Panc1 (cell line): ENCODE measurements at regions not wholly inside any gene's neighbourhood (a gene's known extent, or its start where the extent isn't known, plus 50 kb on each side); places are given as distances from the start of the nearest gene placed in this dataset.

ENCODE experiments used
- ATAC-seq: fragments of 200-7000 bp; cut with Tn5 transposase; 2 replicates; pipeline ENCODE4 v1.9.1; 2020; ENCODE audit warnings: mild to moderate bottlenecking, moderate library complexity
- BruUV-seq: library from RNA; stranded (reverse); fragments of 400-500 nt; replicated peaks from 2 replicates; lab custom pipeline; 2021; lab: Mats Ljungman, UMichigan
- CTCF ChIA-PET: fragments of 300-600 bp; sonication (Branson Sonifier 250); formaldehyde crosslinking; loops from one replicate; lab custom pipeline; 2022; ENCODE audit warnings: antibody characterized with exemption; lab: Charles Lee
- POLR2A ChIA-PET: fragments of 300-600 bp; sonication (Branson Sonifier 250); formaldehyde crosslinking; loops from one replicate; lab custom pipeline; 2022; ENCODE audit warnings: antibody characterized with exemption; lab: Charles Lee
- DNase-seq: peaks from one replicate; pipeline ENCODE4 v3.0.0-alpha.2; 2010; ENCODE audit warnings: low read depth, low spot score
- H3K27ac ChIP-seq: 2 replicates; pipeline ENCODE4 v1.5.1; 2011; ENCODE audit warnings: mild to moderate bottlenecking, low read length, inconsistent platforms
- H3K27me3 ChIP-seq: fragments of 200-500 bp; sonication (Bioruptor generic); 2 replicates; pipeline ENCODE4 v1.6.0; 2014; ENCODE audit warnings: low read length, inconsistent platforms; ENCODE audit not compliant: control insufficient read depth, insufficient read depth
- H3K36me3 ChIP-seq: fragments of 200-500 bp; sonication (Bioruptor generic); 2 replicates; pipeline ENCODE4 v1.5.1; 2014; ENCODE audit warnings: inconsistent platforms, mild to moderate bottlenecking, low read length, moderate library complexity; ENCODE audit not compliant: control insufficient read depth, insufficient read depth
- H3K4me1 ChIP-seq: 2 replicates; pipeline ENCODE4 v1.5.1; 2011; ENCODE audit warnings: inconsistent platforms, mild to moderate bottlenecking, low read length, moderate library complexity; ENCODE audit not compliant: control insufficient read depth, insufficient read depth
- H3K4me3 ChIP-seq, 2 experiments: 2 replicates each; pipeline ENCODE4 v1.5.1; 2011 to 2012; ENCODE audit warnings: low read depth in 2 of 2, low read length in 2 of 2, mild to moderate bottlenecking in 2 of 2, inconsistent platforms in 1 of 2, moderate library complexity in 1 of 2
- H3K9me3 ChIP-seq: fragments of 200-500 bp; sonication (Bioruptor generic); 2 replicates; pipeline ENCODE4 v1.5.1; 2014; ENCODE audit warnings: low read depth, mild to moderate bottlenecking, inconsistent platforms, low read length, moderate library complexity; ENCODE audit not compliant: control insufficient read depth, insufficient read depth
- POLR2AphosphoS5 ChIP-seq: IDR thresholded peaks from 2 replicates; pipeline ENCODE4 v1.6.1; 2012; ENCODE audit warnings: mild to moderate bottlenecking, low read depth, low read length, moderate library complexity
- SIN3A ChIP-seq: IDR thresholded peaks from 2 replicates; pipeline ENCODE4 v1.6.1; 2012; ENCODE audit warnings: low read depth, mild to moderate bottlenecking, low read length, moderate library complexity, borderline replicate concordance; ENCODE audit not compliant: insufficient read depth
- TCF7L2 ChIP-seq: IDR thresholded peaks from 2 replicates; pipeline ENCODE4 v1.6.1; 2011; ENCODE audit warnings: mild to moderate bottlenecking, low read depth, low read length, inconsistent platforms
- in situ Hi-C: cut with HindIII; loops from 2 replicates; pipeline ENCODE4 v1.10.0; 2016; ENCODE audit warnings: low sequenced_read_pairs, low pct_unique_long_range_greater_than_20kb
- intact Hi-C: fragments of 100-400 bp; cut with micrococcal nuclease; formaldehyde crosslinking; loops from one replicate; pipeline ENCODE4 v1.10.0; 2022; ENCODE audit not compliant: unreplicated experiment
- TF ChIP-seq, protein P1 (sequence below), 2 experiments: IDR thresholded peaks; 2 replicates each; pipeline ENCODE4 v1.6.1; 2011 to 2012; ENCODE audit warnings: low read depth in 2 of 2, control low read depth in 1 of 2, low read length in 1 of 2, mild to moderate bottlenecking in 1 of 2, moderate library complexity in 1 of 2; ENCODE audit not compliant: insufficient read depth in 1 of 2
- TF ChIP-seq, protein P2 (sequence below): fragments of 450-650 bp; IDR thresholded peaks from 2 replicates; pipeline ENCODE4 v1.5.1; 2017; ENCODE audit warnings: mild to moderate bottlenecking

DNA sequence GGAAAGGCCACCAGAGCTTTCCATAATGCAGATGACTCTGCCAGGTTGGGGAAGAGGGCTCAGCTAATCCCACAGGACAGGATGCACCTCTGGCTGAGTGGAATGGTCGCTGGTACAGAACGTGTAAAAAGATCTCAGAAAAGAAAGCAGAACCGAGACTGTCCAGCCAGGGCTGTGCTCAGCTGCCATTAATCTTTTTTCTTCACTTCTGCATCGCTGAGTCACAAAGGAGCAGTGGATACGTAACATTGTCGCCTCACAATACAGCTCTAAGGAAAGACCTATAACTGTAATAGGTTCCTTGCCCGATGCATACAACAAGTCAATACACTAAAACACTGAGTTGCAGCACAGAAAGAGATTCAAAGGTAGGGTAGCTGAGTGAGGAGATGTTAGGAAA lies 354.2 kb downstream of the EN1 start:
- in situ Hi-C loops (no loop called here), intact Hi-C loops (no loop called here)
- Histone ChIP-seq H3K27ac (no peak overlapping the region), H3K4me1 (no peaks in the 10 kb centered on the region), H3K4me3 (no peak overlapping the region), H3K36me3 (no peaks in the 10 kb centered on the region), H3K9me3 (no peaks in the 10 kb centered on the region), H3K27me3 (no peaks in the 10 kb centered on the region)
- TF ChIP-seq TCF7L2 (no peak), POLR2AphosphoS5 (no peak), SIN3A (no peak)
- TF ChIP-seq, protein P1, sequence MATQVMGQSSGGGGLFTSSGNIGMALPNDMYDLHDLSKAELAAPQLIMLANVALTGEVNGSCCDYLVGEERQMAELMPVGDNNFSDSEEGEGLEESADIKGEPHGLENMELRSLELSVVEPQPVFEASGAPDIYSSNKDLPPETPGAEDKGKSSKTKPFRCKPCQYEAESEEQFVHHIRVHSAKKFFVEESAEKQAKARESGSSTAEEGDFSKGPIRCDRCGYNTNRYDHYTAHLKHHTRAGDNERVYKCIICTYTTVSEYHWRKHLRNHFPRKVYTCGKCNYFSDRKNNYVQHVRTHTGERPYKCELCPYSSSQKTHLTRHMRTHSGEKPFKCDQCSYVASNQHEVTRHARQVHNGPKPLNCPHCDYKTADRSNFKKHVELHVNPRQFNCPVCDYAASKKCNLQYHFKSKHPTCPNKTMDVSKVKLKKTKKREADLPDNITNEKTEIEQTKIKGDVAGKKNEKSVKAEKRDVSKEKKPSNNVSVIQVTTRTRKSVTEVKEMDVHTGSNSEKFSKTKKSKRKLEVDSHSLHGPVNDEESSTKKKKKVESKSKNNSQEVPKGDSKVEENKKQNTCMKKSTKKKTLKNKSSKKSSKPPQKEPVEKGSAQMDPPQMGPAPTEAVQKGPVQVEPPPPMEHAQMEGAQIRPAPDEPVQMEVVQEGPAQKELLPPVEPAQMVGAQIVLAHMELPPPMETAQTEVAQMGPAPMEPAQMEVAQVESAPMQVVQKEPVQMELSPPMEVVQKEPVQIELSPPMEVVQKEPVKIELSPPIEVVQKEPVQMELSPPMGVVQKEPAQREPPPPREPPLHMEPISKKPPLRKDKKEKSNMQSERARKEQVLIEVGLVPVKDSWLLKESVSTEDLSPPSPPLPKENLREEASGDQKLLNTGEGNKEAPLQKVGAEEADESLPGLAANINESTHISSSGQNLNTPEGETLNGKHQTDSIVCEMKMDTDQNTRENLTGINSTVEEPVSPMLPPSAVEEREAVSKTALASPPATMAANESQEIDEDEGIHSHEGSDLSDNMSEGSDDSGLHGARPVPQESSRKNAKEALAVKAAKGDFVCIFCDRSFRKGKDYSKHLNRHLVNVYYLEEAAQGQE (IDR thresholded peaks at IDR 0.05; ENCODE audit: insufficient read depth in 1 of 2, low read depth in 2 of 2, low read length in 1 of 2), result no peak
- TF ChIP-seq, protein P2, sequence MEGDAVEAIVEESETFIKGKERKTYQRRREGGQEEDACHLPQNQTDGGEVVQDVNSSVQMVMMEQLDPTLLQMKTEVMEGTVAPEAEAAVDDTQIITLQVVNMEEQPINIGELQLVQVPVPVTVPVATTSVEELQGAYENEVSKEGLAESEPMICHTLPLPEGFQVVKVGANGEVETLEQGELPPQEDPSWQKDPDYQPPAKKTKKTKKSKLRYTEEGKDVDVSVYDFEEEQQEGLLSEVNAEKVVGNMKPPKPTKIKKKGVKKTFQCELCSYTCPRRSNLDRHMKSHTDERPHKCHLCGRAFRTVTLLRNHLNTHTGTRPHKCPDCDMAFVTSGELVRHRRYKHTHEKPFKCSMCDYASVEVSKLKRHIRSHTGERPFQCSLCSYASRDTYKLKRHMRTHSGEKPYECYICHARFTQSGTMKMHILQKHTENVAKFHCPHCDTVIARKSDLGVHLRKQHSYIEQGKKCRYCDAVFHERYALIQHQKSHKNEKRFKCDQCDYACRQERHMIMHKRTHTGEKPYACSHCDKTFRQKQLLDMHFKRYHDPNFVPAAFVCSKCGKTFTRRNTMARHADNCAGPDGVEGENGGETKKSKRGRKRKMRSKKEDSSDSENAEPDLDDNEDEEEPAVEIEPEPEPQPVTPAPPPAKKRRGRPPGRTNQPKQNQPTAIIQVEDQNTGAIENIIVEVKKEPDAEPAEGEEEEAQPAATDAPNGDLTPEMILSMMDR, result no peak
- ChIA-PET CTCF (no interaction called here), POLR2A (no interaction called here)
- DNase-seq (no peak), ATAC-seq (no peak)
- no TSS peak for BruUV-seq

DNA sequence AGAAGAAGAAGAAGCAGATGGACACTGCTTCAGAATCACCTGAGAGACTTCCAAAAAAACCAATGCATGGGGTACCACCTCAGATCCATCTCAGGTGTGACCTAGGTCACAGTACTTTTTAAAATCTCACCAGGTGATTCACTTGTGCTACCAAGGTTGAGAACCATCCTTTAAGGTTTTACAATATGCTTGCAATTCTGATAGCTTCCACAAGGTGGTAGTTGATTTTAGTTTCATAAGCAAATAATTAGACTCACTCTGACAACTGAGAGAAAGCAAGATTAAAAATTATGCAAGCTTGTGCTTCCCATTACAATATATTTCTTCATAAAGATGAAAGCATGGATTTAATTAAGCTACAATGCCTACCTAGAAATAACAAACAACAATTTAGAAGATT lies 355.1 kb downstream of the EN1 start:
- no TSS peak for BruUV-seq

More for the DNA sequence above, 355.1 kb downstream of the EN1 start:
- ChIA-PET CTCF (interaction anchor here (0.5 kb wide), 1 partner anchor 367 kb away, joined by 6 read pairs; no protein-coding TSS in a partner anchor), POLR2A (no interaction called here)
- Histone ChIP-seq H3K27me3 (no peaks in the 10 kb centered on the region), H3K4me1 (no peaks in the 10 kb centered on the region), H3K4me3 (no peak overlapping the region), H3K27ac (no peak overlapping the region), H3K36me3 (no peaks in the 10 kb centered on the region), H3K9me3 (no peaks in the 10 kb centered on the region)
- in situ Hi-C loops (no loop called here), intact Hi-C loops (no loop called here)
- TF ChIP-seq SIN3A (no peak), POLR2AphosphoS5 (no peak), TCF7L2 (no peak)
- TF ChIP-seq, protein P2, result peak; percentile 54
- TF ChIP-seq, protein P1 (IDR thresholded peaks at IDR 0.05; ENCODE audit: insufficient read depth in 1 of 2, low read depth in 2 of 2, low read length in 1 of 2), result no peak
- DNase-seq, result no peak
- ATAC-seq, result no peak
